GM18502 (cell line): ENCODE measurements at regions not wholly inside any gene's neighbourhood (a gene's known extent, or its start where the extent isn't known, plus 50 kb on each side); places are given as distances from the start of the nearest gene placed in this dataset.
"Not testable (repeated sequence)": the region's sequence is repeated elsewhere in the genome, so short reads cannot be mapped to it uniquely, and the experiment has no call there.

Source experiments
- ATAC-seq: cut with Tn5 transposase; IDR thresholded peaks from one replicate; pipeline ENCODE4 v1.9.1; 2021; ENCODE audit warnings: mild to moderate bottlenecking; ENCODE audit not compliant: unreplicated experiment, poor library complexity

GRCh38 chr6:144954241-144954556 is 669.1 kb downstream of the UTRN start:
- no peak for ATAC-seq

- no peak for ATAC-seq
Observed at GRCh38 chr6:144955392-144955791, 670.3 kb downstream of the UTRN start.

GRCh38 chr6:144955859-144956258 is 670.7 kb downstream of the UTRN start:
- ATAC-seq: no peak

GRCh38 chr6:144956697-144957096 is 671.6 kb downstream of the UTRN start:
- not testable (repeated sequence) for ATAC-seq

GRCh38 chr6:144957236-144957937 is 672.3 kb downstream of the UTRN start:
- no peak for ATAC-seq

GRCh38 chr6:144969154-144969553 is 684.0 kb downstream of the UTRN start:
- ATAC-seq: no peak

- no peak for ATAC-seq
Observed at GRCh38 chr6:144969602-144970272, 684.6 kb downstream of the UTRN start.

- not testable (repeated sequence) for ATAC-seq
Observed at GRCh38 chr6:144977250-144977864, 692.2 kb downstream of the UTRN start.

GRCh38 chr6:144978208-144978607 is 693.1 kb downstream of the UTRN start:
- no peak for ATAC-seq

- no peak for ATAC-seq
Observed at GRCh38 chr6:144986271-144986670, 701.1 kb downstream of the UTRN start.

GRCh38 chr6:144989319-144990107 is 704.4 kb downstream of the UTRN start:
- no peak for ATAC-seq

GRCh38 chr6:144990784-144991183 is 705.6 kb downstream of the UTRN start:
- no peak for ATAC-seq

- no peak for ATAC-seq
Observed at GRCh38 chr6:144993870-144994269, 708.7 kb downstream of the UTRN start.

GRCh38 chr6:144997996-144998395 is 712.9 kb downstream of the UTRN start:
- no peak for ATAC-seq

GRCh38 chr6:144999127-144999526 is 714.0 kb downstream of the UTRN start:
- no peak for ATAC-seq

GRCh38 chr6:145003145-145003544 is 718.0 kb downstream of the UTRN start:
- ATAC-seq: no peak

- ATAC-seq: no peak
Observed at GRCh38 chr6:145006914-145007313, 721.8 kb downstream of the UTRN start.

- no peak for ATAC-seq
Observed at GRCh38 chr6:145008715-145009114, 723.6 kb downstream of the UTRN start.

GRCh38 chr6:145009711-145010110 is 724.6 kb downstream of the UTRN start:
- ATAC-seq: no peak

GRCh38 chr6:145012039-145012662 is 723.2 kb downstream of the EPM2A start:
- no peak for ATAC-seq
